ENCODE measurements at regions not wholly inside any gene's neighbourhood (a gene's known extent, or its start where the extent isn't known, plus 50 kb on each side); places are given as distances from the start of the nearest gene placed in this dataset.

DNA sequence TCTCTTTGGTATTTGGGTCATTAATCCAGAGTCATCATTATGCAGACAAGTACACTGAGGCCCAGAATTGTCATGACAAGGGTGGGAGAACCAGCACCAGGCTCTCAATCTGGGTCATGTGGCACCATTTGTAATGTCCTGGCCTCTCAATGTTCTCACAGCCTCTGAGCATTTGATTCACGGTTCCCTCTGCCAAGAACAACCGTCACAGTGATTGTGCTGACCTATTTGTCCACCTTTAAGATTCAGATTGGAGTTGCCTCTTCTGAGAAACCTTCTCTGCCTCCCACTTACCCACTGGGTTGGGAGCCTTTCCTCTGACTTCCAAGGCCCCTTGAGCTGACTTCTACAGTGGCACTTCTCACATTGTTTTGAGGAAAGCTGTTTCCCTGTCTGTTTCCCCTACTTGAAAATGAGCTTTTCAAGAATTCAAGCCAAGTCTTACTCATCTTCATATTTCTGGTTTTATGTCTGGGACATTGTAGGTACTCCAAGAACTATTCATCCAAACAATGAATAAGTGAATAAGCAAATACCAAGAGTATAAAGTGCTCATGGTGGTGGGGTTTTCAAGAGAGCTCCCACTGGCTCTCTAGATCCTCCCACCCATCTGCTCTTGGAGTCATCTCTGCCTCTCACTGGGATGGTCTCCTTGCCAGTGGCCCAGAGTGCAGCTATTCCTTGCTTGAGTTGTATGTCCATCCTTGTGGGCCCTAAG is 126.4 kb upstream of the E2F8 start:
- TF ChIP-seq POLR2AphosphoS5 (IDR thresholded peaks at IDR 0.05) (no peak), POLR2A (IDR thresholded peaks at IDR 0.05) (no peak), EP300 (IDR thresholded peaks at IDR 0.05; ENCODE audit: low read depth) (no peak)
- TF ChIP-seq, protein P1, sequence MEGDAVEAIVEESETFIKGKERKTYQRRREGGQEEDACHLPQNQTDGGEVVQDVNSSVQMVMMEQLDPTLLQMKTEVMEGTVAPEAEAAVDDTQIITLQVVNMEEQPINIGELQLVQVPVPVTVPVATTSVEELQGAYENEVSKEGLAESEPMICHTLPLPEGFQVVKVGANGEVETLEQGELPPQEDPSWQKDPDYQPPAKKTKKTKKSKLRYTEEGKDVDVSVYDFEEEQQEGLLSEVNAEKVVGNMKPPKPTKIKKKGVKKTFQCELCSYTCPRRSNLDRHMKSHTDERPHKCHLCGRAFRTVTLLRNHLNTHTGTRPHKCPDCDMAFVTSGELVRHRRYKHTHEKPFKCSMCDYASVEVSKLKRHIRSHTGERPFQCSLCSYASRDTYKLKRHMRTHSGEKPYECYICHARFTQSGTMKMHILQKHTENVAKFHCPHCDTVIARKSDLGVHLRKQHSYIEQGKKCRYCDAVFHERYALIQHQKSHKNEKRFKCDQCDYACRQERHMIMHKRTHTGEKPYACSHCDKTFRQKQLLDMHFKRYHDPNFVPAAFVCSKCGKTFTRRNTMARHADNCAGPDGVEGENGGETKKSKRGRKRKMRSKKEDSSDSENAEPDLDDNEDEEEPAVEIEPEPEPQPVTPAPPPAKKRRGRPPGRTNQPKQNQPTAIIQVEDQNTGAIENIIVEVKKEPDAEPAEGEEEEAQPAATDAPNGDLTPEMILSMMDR (IDR thresholded peaks at IDR 0.05): no peak

Data from transverse colon (tissue), 4 donors.